C4-2B (cell line): ENCODE measurements at regions not wholly inside any gene's neighbourhood (a gene's known extent, or its start where the extent isn't known, plus 50 kb on each side); places are given as distances from the start of the nearest gene placed in this dataset.

Source experiments
- ZFX ChIP-seq: fragments of 450-650 bp; IDR thresholded peaks from 2 replicates; pipeline ENCODE4 v1.6.1; 2017
- TF ChIP-seq, protein P1 (sequence below): fragments of 450-650 bp; conservative IDR thresholded peaks from 2 replicates; pipeline ENCODE4 v1.5.1; 2017; ENCODE audit warnings: mild to moderate bottlenecking

DNA sequence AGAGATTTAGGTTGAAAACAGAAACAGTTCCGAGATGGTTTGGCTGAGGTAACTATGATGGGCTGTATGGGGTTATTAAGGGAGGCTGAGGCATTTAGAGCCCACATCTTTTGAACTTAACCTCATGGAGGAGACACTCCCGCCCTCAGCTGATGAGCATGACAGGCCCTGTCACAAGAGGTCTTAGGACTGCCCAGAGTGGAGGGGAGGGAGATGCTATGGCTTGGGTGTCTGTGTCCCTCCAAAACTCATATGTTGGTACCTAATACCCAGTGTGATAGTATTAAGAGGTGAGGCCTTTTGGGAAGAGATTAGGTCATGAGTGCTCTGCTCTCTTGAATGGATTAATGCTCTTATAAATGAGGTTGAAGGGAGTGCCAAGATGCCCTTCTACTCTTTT, 126.6 kb downstream of the CDC5L start:
- TF ChIP-seq, protein P1, sequence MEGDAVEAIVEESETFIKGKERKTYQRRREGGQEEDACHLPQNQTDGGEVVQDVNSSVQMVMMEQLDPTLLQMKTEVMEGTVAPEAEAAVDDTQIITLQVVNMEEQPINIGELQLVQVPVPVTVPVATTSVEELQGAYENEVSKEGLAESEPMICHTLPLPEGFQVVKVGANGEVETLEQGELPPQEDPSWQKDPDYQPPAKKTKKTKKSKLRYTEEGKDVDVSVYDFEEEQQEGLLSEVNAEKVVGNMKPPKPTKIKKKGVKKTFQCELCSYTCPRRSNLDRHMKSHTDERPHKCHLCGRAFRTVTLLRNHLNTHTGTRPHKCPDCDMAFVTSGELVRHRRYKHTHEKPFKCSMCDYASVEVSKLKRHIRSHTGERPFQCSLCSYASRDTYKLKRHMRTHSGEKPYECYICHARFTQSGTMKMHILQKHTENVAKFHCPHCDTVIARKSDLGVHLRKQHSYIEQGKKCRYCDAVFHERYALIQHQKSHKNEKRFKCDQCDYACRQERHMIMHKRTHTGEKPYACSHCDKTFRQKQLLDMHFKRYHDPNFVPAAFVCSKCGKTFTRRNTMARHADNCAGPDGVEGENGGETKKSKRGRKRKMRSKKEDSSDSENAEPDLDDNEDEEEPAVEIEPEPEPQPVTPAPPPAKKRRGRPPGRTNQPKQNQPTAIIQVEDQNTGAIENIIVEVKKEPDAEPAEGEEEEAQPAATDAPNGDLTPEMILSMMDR: no peak
- TF ChIP-seq ZFX: no peak
